Left lung (tissue), 4 donors: ENCODE measurements at regions not wholly inside any gene's neighbourhood (a gene's known extent, or its start where the extent isn't known, plus 50 kb on each side); places are given as distances from the start of the nearest gene placed in this dataset.

Source experiments
- ATAC-seq: fragments of 200-7000 bp; cut with Tn5 transposase; one replicate; pipeline ENCODE4 v1.9.1; 2020; ENCODE audit warnings: moderate library complexity
- DNase-seq, 4 donors: peaks; one replicate each; pipeline ENCODE4 v3.0.0-alpha.2; 2013 to 2020
- H3K27ac ChIP-seq, 2 donors: fragments of 200-600 bp; sonication (generic) in 1 of 2; one replicate each; pipeline versions ENCODE4 v1.5.0 to v1.8.0; 2020 to 2021
- H3K27me3 ChIP-seq, 2 donors: fragments of 200-600 bp; sonication (generic) in 1 of 2; one replicate each; pipeline versions ENCODE4 v1.5.0 to v1.8.0; 2020 to 2021
- H3K36me3 ChIP-seq, 2 donors: fragments of 200-600 bp; sonication (generic) in 1 of 2; one replicate each; pipeline versions ENCODE4 v1.5.0 to v1.8.0; 2020 to 2021
- H3K4me1 ChIP-seq, 2 donors: fragments of 200-600 bp; one replicate each; pipeline ENCODE4 v1.8.0; 2021
- H3K4me3 ChIP-seq, 2 donors: fragments of 200-600 bp; sonication (generic) in 1 of 2; one replicate each; pipeline versions ENCODE4 v1.5.0 to v1.8.0; 2020 to 2021; ENCODE audit warnings: mild to moderate bottlenecking in 1 of 2
- H3K9me3 ChIP-seq, 2 donors: fragments of 200-600 bp; sonication (generic) in 1 of 2; one replicate each; pipeline versions ENCODE4 v1.5.0 to v1.8.0; 2020 to 2021
- intact Hi-C, 2 donors: fragments of 100-400 bp; cut with DNase I; formaldehyde crosslinking; loops; one replicate each; pipeline versions ENCODE4 v1.11.2 to v1.14.2; 2022
- TF ChIP-seq, protein P1 (sequence below), 2 donors: fragments of 200-600 bp; sonication (generic) in 1 of 2; IDR thresholded peaks; one replicate each; pipeline versions ENCODE4 v1.5.0 to v1.8.0; 2021; ENCODE audit warnings: antibody characterized with exemption in 2 of 2
- donor health status: DM: no; HTN: yes; CAD: no.
- donor health status: DM: no; HTN: no; CAD: no.

DNA sequence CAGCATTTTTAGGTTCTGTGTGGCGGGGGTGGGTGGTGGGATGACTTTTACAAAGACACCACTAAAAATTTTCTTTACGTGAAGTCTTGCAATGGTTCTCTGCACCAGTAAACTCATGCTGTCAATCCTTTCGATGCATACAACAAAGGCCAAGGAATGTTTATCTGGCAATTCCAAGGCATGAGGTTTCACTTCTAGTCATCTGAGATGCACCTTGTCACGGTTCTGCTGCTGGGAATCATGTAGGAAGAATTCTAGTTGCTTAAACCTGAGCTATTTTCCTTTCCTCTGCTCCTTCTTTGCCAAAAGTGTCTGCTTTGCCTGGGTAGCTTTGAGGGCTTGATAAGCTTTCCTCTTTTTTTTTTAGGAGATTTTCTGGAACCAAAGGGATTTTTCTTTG is 1204.5 kb upstream of the SEMA6A start:
- no peaks in the 10 kb centered on the region for H3K27me3 ChIP-seq
- H3K9me3 ChIP-seq, result peaks cover 0 to 12% of the 10 kb centered on the region in 2 donors
- no peak for ATAC-seq
- DNase-seq, result no peak
- H3K27ac ChIP-seq, result no peak overlapping the region
- intact Hi-C loops, result no loop called here
- H3K36me3 ChIP-seq, result no peaks in the 10 kb centered on the region
- H3K4me3 ChIP-seq, result no peak overlapping the region
- no peaks in the 10 kb centered on the region for H3K4me1 ChIP-seq
- TF ChIP-seq, protein P1, sequence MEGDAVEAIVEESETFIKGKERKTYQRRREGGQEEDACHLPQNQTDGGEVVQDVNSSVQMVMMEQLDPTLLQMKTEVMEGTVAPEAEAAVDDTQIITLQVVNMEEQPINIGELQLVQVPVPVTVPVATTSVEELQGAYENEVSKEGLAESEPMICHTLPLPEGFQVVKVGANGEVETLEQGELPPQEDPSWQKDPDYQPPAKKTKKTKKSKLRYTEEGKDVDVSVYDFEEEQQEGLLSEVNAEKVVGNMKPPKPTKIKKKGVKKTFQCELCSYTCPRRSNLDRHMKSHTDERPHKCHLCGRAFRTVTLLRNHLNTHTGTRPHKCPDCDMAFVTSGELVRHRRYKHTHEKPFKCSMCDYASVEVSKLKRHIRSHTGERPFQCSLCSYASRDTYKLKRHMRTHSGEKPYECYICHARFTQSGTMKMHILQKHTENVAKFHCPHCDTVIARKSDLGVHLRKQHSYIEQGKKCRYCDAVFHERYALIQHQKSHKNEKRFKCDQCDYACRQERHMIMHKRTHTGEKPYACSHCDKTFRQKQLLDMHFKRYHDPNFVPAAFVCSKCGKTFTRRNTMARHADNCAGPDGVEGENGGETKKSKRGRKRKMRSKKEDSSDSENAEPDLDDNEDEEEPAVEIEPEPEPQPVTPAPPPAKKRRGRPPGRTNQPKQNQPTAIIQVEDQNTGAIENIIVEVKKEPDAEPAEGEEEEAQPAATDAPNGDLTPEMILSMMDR (IDR thresholded peaks at IDR 0.05), result no peak

DNA sequence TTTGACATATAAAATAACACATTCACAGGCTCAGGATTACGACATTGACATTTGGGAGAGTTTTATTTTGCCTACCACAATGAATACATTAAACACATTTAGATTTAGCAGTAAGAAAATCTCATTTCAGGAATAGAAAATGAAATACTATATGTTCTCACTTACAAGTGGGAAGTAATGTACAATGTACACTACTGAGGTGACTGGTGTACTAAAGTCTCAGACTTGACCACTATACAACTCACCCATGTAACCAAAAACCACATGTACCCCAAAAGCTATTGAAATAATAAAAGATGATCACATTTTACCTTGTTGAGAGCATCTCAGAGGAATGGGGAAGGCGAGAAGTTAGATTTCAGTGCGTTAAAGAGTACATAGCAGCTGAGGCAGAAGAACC is 1202.4 kb upstream of the SEMA6A start:
- H3K27me3 ChIP-seq, result no peaks in the 10 kb centered on the region
- no peaks in the 10 kb centered on the region for H3K4me1 ChIP-seq
- no peak for DNase-seq
- ATAC-seq, result no peak
- no peaks in the 10 kb centered on the region for H3K36me3 ChIP-seq
- no peak overlapping the region for H3K4me3 ChIP-seq
- H3K9me3 ChIP-seq, result peaks cover 0 to 16% of the 10 kb centered on the region in 2 donors
- TF ChIP-seq, protein P1 (IDR thresholded peaks at IDR 0.05), result no peak
- no peak overlapping the region for H3K27ac ChIP-seq
- intact Hi-C loops, result no loop called here

DNA sequence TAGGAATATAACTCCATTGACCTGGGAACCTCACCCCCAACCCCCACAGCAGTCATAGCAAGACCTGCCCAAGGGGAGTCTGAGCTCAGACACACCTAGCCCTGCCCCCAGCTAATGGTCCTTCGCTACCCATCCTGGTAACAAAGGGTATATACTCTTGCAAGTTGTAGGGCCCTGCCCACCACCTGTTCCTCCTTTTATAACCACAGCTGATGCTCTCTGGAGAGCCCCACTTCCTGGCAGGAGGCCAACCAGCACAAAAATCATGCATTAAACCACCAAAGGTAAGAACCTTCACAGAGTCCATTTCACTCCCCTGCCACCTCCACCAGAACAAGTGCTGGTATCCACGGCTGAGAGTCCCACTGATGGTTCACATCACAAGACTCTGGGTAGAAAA is 1195.3 kb upstream of the SEMA6A start:
- ATAC-seq, result no peak
- intact Hi-C loops, result no loop called here

DNA sequence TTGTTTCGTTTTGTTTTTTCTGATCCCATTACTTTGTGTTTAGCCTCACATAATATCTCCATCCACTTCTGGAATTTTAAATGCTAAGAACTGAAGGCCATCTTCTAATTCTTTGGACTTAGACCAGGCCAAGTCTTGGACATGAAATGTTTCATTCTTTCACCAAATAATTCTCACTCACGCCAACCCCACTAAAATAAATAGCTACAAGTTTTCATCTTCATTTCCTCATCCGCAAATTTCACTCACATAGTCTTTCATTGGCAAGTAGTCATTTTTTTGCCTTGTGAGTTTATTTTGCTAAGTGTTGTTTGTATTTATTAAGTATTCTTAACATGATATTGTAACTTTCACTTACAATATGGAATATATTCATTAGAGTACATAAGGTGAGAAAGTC is 1188.6 kb upstream of the SEMA6A start:
- DNase-seq, result no peak
- Histone ChIP-seq H3K4me1 (no peaks in the 10 kb centered on the region), H3K4me3 (no peak overlapping the region), H3K27ac (no peak overlapping the region), H3K36me3 (no peaks in the 10 kb centered on the region), H3K9me3 (no peaks in the 10 kb centered on the region), H3K27me3 (no peaks in the 10 kb centered on the region)
- intact Hi-C loops, result no loop called here
- ATAC-seq, result no peak
- TF ChIP-seq, protein P1 (IDR thresholded peaks at IDR 0.05), result no peak

More for the DNA sequence above, 1195.3 kb upstream of the SEMA6A start:
- no peak for DNase-seq
- TF ChIP-seq, protein P1 (IDR thresholded peaks at IDR 0.05), result no peak
- Histone ChIP-seq H3K27ac (no peak overlapping the region), H3K4me1 (no peaks in the 10 kb centered on the region), H3K9me3 (peaks cover 0 to 17% of the 10 kb centered on the region in 2 donors), H3K4me3 (no peak overlapping the region), H3K36me3 (no peaks in the 10 kb centered on the region), H3K27me3 (no peaks in the 10 kb centered on the region)

DNA sequence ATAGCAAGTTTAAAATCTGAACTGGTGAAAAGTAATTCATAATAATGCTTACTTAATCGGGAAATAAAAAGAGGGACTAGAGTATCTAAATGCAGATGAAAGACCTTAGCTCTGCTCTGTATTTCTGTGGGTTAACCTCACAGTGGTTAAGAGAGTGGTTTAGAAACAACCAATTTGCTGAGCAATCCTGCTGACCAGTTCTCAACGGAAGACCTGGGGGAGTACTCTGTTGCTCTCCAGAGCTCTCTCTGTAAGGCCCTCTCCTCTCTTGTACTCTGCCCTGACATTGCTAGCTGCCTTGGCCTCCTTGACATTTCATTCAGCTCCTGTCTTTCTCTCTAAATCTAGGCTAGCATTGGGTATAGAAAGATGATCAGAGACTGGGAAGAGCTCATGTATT is 1186.6 kb upstream of the SEMA6A start:
- H3K36me3 ChIP-seq, result no peaks in the 10 kb centered on the region
- TF ChIP-seq, protein P1 (IDR thresholded peaks at IDR 0.05), result no peak
- H3K27me3 ChIP-seq, result no peaks in the 10 kb centered on the region
- ATAC-seq (no peak), DNase-seq (no peak)
- H3K4me1 ChIP-seq, result no peaks in the 10 kb centered on the region
- H3K9me3 ChIP-seq, result no peaks in the 10 kb centered on the region
- H3K4me3 ChIP-seq, result no peak overlapping the region
- H3K27ac ChIP-seq, result no peak overlapping the region
- intact Hi-C loops, result no loop called here
